Activated CD4-positive, alpha-beta T cell treated with anti-CD3 and anti-CD28 coated beads, Interleukin-2, amount 10 ng/mL, durations not matched to agents 24 days and 14 days (primary cell): ENCODE measurements at regions not wholly inside any gene's neighbourhood (a gene's known extent, or its start where the extent isn't known, plus 50 kb on each side); places are given as distances from the start of the nearest gene placed in this dataset.
"Not testable (repeated sequence)": the region's sequence is repeated elsewhere in the genome, so short reads cannot be mapped to it uniquely, and the experiment has no call there.

ENCODE experiments used
- DNase-seq: peaks from one replicate; pipeline ENCODE4 v3.0.0; 2022
- H3K27ac Mint-ChIP-seq: one replicate; pipeline ENCODE4 v1.8.0; 2022; ENCODE audit warnings: mild to moderate bottlenecking, mixed read lengths
- H3K27me3 Mint-ChIP-seq: one replicate; pipeline ENCODE4 v1.8.0; 2022; ENCODE audit warnings: mixed read lengths
- H3K36me3 Mint-ChIP-seq: one replicate; pipeline ENCODE4 v1.8.0; 2022; ENCODE audit warnings: low read depth, mild to moderate bottlenecking, mixed read lengths
- H3K4me1 Mint-ChIP-seq: one replicate; pipeline ENCODE4 v1.8.0; 2021; ENCODE audit warnings: mixed read lengths
- H3K4me3 Mint-ChIP-seq: one replicate; pipeline ENCODE4 v1.8.0; 2022; ENCODE audit warnings: mild to moderate bottlenecking, moderate library complexity, mixed read lengths
- H3K9me3 Mint-ChIP-seq: one replicate; pipeline ENCODE4 v1.8.0; 2021; ENCODE audit warnings: mixed read lengths
- intact Hi-C: fragments of 100-400 bp; cut with micrococcal nuclease; formaldehyde crosslinking; loops from one replicate; pipeline ENCODE4 v1.15.1; 2023

DNA sequence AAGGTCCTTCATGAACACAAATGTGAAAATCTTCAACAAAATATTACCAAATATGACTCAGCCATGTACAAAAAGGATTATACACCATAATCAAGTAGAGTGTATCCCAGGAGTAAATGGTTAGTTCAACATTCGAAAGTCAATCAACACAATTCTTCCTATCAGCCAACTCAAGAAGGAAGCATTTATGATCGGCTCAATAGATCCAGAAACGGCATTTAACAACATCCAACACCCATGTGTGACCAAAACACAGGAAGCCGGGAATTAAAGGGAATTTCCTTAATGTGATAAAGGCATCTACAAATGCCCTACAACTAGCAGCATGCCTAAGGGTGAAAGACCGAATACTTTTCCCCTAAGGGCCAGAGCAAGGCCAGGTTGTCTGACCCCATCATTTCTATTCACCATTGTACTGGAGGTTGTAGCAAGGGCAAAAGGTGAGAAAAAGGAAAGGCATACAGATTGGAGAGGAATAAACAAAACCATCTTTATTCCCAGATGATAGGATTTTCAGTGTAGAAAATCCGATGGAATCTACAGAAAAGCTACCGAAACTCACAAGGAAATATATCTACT lies 69.9 kb upstream of the CLDN5 start:
- no peaks in the 10 kb centered on the region for H3K9me3 Mint-ChIP-seq
- no peaks in the 10 kb centered on the region for H3K36me3 Mint-ChIP-seq
- H3K4me3 Mint-ChIP-seq = no peak overlapping the region
- intact Hi-C loops = no loop called here
- peaks cover 24% of the 10 kb centered on the region for H3K4me1 Mint-ChIP-seq
- DNase-seq = no peak
- H3K27me3 Mint-ChIP-seq = peaks cover 4% of the 10 kb centered on the region
- H3K27ac Mint-ChIP-seq = no peak overlapping the region

DNA sequence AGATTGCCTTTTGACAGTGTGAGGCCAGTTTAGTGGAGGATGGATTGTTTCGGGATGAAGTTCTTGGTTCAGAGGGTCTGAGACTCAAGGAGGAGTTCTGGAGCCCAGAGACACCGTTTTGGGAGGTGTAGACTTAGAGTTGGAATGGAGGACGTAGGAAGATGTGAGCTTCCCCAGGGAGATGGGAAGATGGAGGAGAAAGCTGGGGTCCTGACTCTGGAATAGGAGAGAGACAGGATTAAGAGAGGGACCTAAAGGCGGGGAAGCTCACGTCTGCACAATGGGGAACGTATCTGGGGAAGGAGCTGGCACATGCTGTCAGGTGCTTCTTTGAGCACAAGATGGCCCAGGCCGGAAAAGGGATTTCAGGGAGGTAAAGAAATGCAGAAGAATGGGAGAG lies 71.3 kb upstream of the CLDN5 start:
- peak overlapping the region; percentile 1 for H3K27ac Mint-ChIP-seq
- H3K36me3 Mint-ChIP-seq = no peaks in the 10 kb centered on the region
- no peaks in the 10 kb centered on the region for H3K27me3 Mint-ChIP-seq
- intact Hi-C loops = no loop called here
- peaks cover 24% of the 10 kb centered on the region for H3K4me1 Mint-ChIP-seq
- DNase-seq = no peak
- no peaks in the 10 kb centered on the region for H3K9me3 Mint-ChIP-seq
- no peak overlapping the region for H3K4me3 Mint-ChIP-seq

GRCh38 chr22:19596680-19597398 lies 72.6 kb upstream of the CLDN5 start:
- Mint-ChIP-seq H3K27me3 (no peaks in the 10 kb centered on the region), H3K9me3 (no peaks in the 10 kb centered on the region), H3K36me3 (no peaks in the 10 kb centered on the region), H3K4me1 (peaks cover 24% of the 10 kb centered on the region), H3K4me3 (no peak overlapping the region), H3K27ac (peak overlapping the region; percentile 6)
- intact Hi-C loops = no loop called here
- DNase-seq = peak; percentile 62

GRCh38 chr22:19597399-19597735 lies 73.2 kb upstream of the CLDN5 start:
- DNase-seq = peak; percentile 84
- peak overlapping the region; percentile 36 for H3K4me3 Mint-ChIP-seq
- H3K36me3 Mint-ChIP-seq = no peaks in the 10 kb centered on the region
- intact Hi-C loops = no loop called here
- H3K9me3 Mint-ChIP-seq = no peaks in the 10 kb centered on the region
- H3K27ac Mint-ChIP-seq = peak overlapping the region; percentile 45
- H3K27me3 Mint-ChIP-seq = no peaks in the 10 kb centered on the region
- H3K4me1 Mint-ChIP-seq = peaks cover 24% of the 10 kb centered on the region

DNA sequence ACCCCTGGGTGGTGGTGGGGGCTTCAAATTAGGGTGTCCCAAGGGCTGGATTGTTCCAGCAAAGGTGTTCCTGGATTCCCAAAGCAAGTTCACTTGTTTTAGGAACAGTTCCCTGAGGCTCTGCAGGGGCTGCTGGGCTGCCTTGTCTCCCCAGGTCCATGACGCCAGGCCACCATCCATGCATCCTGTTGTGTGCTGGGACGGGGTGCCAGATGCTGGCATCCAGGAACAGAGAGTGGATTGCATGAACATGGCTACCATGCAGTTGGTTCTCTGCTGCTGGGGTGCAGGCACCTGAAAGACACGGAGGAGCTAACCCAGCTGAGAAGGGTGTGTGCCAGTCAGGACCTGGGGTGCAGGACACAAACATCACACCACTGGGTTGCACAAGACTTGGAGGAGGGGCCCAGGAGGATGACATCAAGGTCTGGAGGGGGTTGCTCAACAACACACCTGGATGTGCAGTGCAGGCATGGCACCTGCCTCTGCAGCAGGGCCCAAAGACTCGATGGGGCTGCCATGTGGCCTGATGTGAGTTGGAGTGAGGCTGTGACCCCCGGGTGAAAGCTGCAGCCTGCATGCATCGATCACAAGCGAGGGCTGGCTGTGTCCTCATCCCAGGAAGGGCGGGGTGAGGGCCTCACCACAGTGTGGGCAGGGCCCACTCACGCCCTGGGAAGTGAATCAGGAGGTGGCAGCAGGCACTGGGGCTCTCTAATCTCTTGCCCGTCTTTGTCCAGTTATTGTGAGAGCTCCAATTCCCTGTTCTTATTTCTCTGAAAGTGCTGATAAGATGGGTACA lies 74.0 kb upstream of the CLDN5 start:
- Mint-ChIP-seq H3K27ac (peak overlapping the region; percentile 38), H3K27me3 (no peaks in the 10 kb centered on the region), H3K4me3 (peak overlapping the region; percentile 32), H3K9me3 (no peaks in the 10 kb centered on the region), H3K36me3 (no peaks in the 10 kb centered on the region), H3K4me1 (peaks cover 30% of the 10 kb centered on the region)
- intact Hi-C loops = no loop called here
- peak; percentile 70 for DNase-seq

DNA sequence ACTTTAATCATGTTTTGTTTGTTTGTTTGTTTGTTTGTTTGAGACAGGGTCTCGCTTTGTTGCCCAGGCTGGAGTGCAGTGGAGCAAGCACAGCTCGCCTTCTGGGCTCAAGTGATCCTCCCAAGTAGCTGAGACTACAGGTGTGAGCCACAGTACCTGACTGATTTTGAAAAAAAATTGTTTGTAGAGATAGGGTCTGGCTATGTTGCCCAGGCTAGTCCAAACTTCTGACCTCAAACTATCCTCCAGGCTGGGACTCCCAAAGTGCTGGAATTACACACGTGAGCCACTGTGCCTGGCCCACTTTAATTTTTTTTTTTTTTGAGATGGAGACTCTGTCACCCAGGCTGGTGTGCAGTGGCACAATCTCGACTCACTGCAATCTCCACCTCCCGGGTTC lies 74.8 kb upstream of the CLDN5 start:
- Mint-ChIP-seq H3K36me3 (no peaks in the 10 kb centered on the region), H3K4me3 (no peak overlapping the region), H3K27ac (no peak overlapping the region), H3K9me3 (no peaks in the 10 kb centered on the region), H3K27me3 (no peaks in the 10 kb centered on the region), H3K4me1 (peaks cover 30% of the 10 kb centered on the region)
- intact Hi-C loops = no loop called here
- DNase-seq = no peak

DNA sequence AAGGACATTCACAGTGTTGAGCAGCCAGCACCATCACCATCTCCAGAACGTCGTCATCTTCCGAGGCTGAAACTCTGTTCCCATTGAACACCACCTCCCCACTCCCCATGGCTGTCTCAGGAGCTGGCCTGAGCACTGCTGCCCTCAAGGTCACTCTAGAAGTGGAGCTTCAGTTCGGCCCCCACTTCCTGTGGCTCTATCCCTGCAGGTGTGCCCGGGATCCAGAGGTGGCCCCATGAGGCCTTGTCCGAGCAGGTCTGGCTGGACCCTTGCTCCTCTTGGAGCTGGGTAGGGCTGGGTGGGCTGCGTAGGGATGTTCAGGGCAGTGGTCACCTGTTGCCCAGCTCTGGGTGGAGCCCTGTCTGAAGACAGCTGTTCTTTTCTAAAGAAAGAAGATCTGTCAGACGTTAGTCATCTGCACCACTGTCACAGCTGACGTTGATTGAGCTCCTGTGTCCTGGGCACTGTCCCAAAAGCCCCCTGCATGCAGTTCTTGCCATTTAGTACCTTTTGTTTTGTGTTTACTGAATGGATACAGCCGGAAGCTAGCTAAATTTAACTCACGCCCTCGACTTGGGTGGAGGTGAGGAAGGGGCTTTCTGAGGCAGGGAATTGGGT lies 75.5 kb upstream of the CLDN5 start:
- Mint-ChIP-seq H3K4me3 (no peak overlapping the region), H3K9me3 (no peaks in the 10 kb centered on the region), H3K4me1 (peaks cover 32% of the 10 kb centered on the region), H3K27me3 (no peaks in the 10 kb centered on the region), H3K27ac (no peak overlapping the region), H3K36me3 (no peaks in the 10 kb centered on the region)
- intact Hi-C loops = no loop called here
- DNase-seq = no peak

DNA sequence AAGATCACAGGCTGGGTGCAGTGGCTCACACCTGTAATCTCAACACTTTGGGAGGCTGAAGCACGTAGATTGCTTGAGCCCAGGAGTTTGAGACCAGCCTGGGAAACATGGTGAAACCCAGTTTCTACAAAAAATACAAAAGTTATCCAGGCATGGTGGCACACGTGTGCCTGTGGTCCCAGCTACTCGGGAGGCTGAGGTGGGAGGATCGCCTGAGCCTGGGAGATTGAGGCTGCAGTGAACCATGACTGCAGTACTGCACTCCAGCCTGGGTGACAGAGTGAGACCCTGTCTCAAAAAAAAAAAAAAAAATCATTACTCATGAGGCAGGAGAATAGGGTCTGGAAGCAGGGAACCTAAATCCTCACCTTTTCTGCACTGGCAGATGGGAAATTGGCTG lies 79.1 kb upstream of the CLDN5 start:
- intact Hi-C loops, H3K9me3 Mint-ChIP-seq, DNase-seq, H3K27me3 Mint-ChIP-seq, H3K4me3 Mint-ChIP-seq, H3K36me3 Mint-ChIP-seq, H3K27ac Mint-ChIP-seq: not testable (repeated sequence)
- H3K4me1 Mint-ChIP-seq = peaks cover 34% of the 10 kb centered on the region

GRCh38 chr22:19603767-19604166 lies 79.6 kb upstream of the CLDN5 start:
- DNase-seq = no peak
- no peak overlapping the region for H3K4me3 Mint-ChIP-seq
- intact Hi-C loops = no loop called here
- H3K27ac Mint-ChIP-seq = no peak overlapping the region
- H3K9me3 Mint-ChIP-seq = no peaks in the 10 kb centered on the region
- H3K27me3 Mint-ChIP-seq = no peaks in the 10 kb centered on the region
- H3K4me1 Mint-ChIP-seq = peaks cover 34% of the 10 kb centered on the region
- H3K36me3 Mint-ChIP-seq = no peaks in the 10 kb centered on the region

- DNase-seq = no peak
- Mint-ChIP-seq H3K9me3 (no peaks in the 10 kb centered on the region), H3K36me3 (no peaks in the 10 kb centered on the region), H3K4me1 (peaks cover 38% of the 10 kb centered on the region), H3K4me3 (no peak overlapping the region), H3K27ac (no peak overlapping the region), H3K27me3 (no peaks in the 10 kb centered on the region)
- intact Hi-C loops = no loop called here
Measured at GRCh38 chr22:19604711-19605268, 80.6 kb upstream of the CLDN5 start.

- intact Hi-C loops = no loop called here
- Mint-ChIP-seq H3K4me1 (peaks cover 41% of the 10 kb centered on the region), H3K4me3 (no peak overlapping the region), H3K9me3 (no peaks in the 10 kb centered on the region), H3K27me3 (no peaks in the 10 kb centered on the region), H3K36me3 (no peaks in the 10 kb centered on the region), H3K27ac (no peak overlapping the region)
- DNase-seq = no peak
Measured at GRCh38 chr22:19605508-19606331, 81.5 kb upstream of the CLDN5 start.

- Mint-ChIP-seq H3K27ac (peak overlapping the region; percentile 59), H3K27me3 (no peaks in the 10 kb centered on the region), H3K36me3 (no peaks in the 10 kb centered on the region), H3K4me1 (peaks cover 47% of the 10 kb centered on the region), H3K9me3 (no peaks in the 10 kb centered on the region), H3K4me3 (peak overlapping the region; percentile 52)
- DNase-seq = no peak
- intact Hi-C loops = no loop called here
Measured at GRCh38 chr22:19606332-19607191, 82.4 kb upstream of the CLDN5 start.
